Esophagus muscularis mucosa (tissue), 4 donors: ENCODE measurements at regions not wholly inside any gene's neighbourhood (a gene's known extent, or its start where the extent isn't known, plus 50 kb on each side); places are given as distances from the start of the nearest gene placed in this dataset.
"Not testable (repeated sequence)": the region's sequence is repeated elsewhere in the genome, so short reads cannot be mapped to it uniquely, and the experiment has no call there.

Experiments
- DNase-seq: peaks from one replicate; pipeline ENCODE4 v3.0.0-alpha.2; 2017; ENCODE audit errors: extremely low spot score
- H3K27ac ChIP-seq, 4 donors: fragments of 200-600 bp; sonication (generic); replicated peaks in 1 of 4; 1 replicate in 3 of 4; 2 replicates in 1 of 4; pipeline ENCODE4 v1.5.1; 2016 to 2019; ENCODE audit warnings: mild to moderate bottlenecking in 1 of 4
- H3K27me3 ChIP-seq, 4 donors: fragments of 200-600 bp; sonication (generic); one replicate each; pipeline versions ENCODE4 v1.5.1 to v1.6.0; 2016 to 2019
- H3K36me3 ChIP-seq, 4 donors: fragments of 200-600 bp; sonication (generic); one replicate each; pipeline ENCODE4 v1.5.1; 2016 to 2019
- H3K4me1 ChIP-seq, 4 donors: fragments of 200-600 bp; sonication (generic); one replicate each; pipeline ENCODE4 v1.5.1; 2016 to 2019
- H3K4me3 ChIP-seq, 4 donors: fragments of 200-600 bp; sonication (generic); 1 replicate in 2 of 4; 2 replicates in 2 of 4; pipeline ENCODE4 v1.5.1; 2016 to 2019; ENCODE audit warnings: mild to moderate bottlenecking in 4 of 4, moderate library complexity in 1 of 4
- H3K9me3 ChIP-seq, 4 donors: fragments of 200-600 bp; sonication (generic); 1 replicate in 3 of 4; 2 replicates in 1 of 4; pipeline ENCODE4 v1.5.1; 2016 to 2019
- CTCF ChIP-seq, 3 experiments: fragments of 200-600 bp in 2 of 3; fragments of 450-650 bp in 1 of 3; sonication (generic) in 2 of 3; IDR thresholded peaks; one replicate each; pipeline ENCODE4 v1.5.1; 2017 to 2019; ENCODE audit warnings: antibody characterized with exemption in 3 of 3, mild to moderate bottlenecking in 2 of 3, moderate library complexity in 1 of 3
- EP300 ChIP-seq: sonication (generic); formaldehyde crosslinking; IDR thresholded peaks from one replicate; pipeline ENCODE4 v1.6.1; 2017; ENCODE audit warnings: antibody characterized with exemption
- POLR2A ChIP-seq: fragments of 450-650 bp; IDR thresholded peaks from one replicate; pipeline ENCODE4 v1.6.1; 2017; ENCODE audit warnings: antibody characterized with exemption, moderate library complexity, mild to moderate bottlenecking, low read depth
- POLR2AphosphoS5 ChIP-seq, 2 donors: sonication (generic); formaldehyde crosslinking; IDR thresholded peaks; one replicate each; pipeline ENCODE4 v1.6.1; 2017; ENCODE audit warnings: antibody characterized with exemption in 2 of 2
- WGBS: methylation state at CpG from one replicate; pipeline ENCODE4 v1.1.5; 2018; 5-methylcytosine and 5-hydroxymethylcytosine counted together
- intact Hi-C: fragments of 100-400 bp; cut with DNase I; formaldehyde crosslinking; loops from one replicate; pipeline ENCODE4 v1.15.1; 2023

DNA sequence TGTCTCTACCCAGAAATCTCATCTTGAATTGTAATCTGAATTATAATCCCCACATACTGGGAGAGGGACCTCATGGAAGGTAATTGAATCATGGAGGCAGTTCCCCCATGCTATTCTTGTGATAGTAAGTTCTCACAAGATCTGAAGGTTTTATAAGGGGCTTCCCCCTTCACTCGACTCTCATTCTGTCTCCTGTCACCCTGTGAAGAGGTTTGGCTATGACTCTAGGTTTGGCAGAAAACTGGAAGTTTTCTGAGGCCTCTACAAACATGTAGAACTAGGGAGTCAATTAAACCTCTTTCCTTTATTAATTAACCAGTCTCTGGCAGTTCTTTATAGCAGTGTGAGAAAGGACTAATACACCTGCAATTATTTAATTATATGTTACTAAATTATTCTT lies 125.2 kb upstream of the TGFBR2 start:
- TF ChIP-seq POLR2A: no peak
- TF ChIP-seq EP300: no peak
- TF ChIP-seq POLR2AphosphoS5 (IDR thresholded peaks at IDR 0.05): no peak
- no peak for TF ChIP-seq CTCF (IDR thresholded peaks at IDR 0.05)
- no peaks in the 10 kb centered on the region for H3K27me3 ChIP-seq

GRCh38 chr3:30484229-30484628 lies 122.2 kb upstream of the TGFBR2 start:
- H3K36me3 ChIP-seq, H3K27me3 ChIP-seq, H3K4me3 ChIP-seq, intact Hi-C loops, H3K27ac ChIP-seq, H3K9me3 ChIP-seq, DNase-seq: not testable (repeated sequence)
- peaks cover 4 to 19% (median 9%) of the 10 kb centered on the region in 4 donors for H3K4me1 ChIP-seq
- WGBS: 82% methylated on average over 3 of the region's 3 CpGs

More for the DNA sequence above, 125.2 kb upstream of the TGFBR2 start:
- Histone ChIP-seq H3K4me3 (no peak overlapping the region), H3K9me3 (no peaks in the 10 kb centered on the region), H3K36me3 (no peaks in the 10 kb centered on the region), H3K4me1 (peaks cover 6 to 21% (median 16%) of the 10 kb centered on the region in 4 donors), H3K27ac (no peak overlapping the region)
- 80% methylated on average over 1 of the region's 1 CpG for WGBS
- intact Hi-C loops: no loop called here
- no peak for DNase-seq

DNA sequence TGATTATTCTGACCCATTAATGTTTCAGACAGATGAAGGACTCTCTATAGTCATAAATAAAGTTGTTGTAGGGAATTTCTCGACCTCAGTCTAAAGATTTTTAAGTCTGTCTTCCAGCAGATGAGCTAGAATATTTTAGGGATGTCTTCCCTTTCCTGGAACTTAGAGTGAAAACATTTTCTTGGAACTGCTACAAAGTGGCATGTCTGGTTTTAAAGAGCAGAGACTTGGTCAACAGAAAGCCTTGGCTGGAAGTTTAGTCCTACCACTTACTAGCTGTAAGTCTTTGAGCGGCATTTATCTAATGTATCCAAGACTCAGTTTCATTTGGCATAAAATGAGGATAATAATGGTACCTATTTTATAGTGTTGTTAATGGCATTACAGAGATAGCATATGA lies 120.0 kb upstream of the TGFBR2 start:
- no peak for DNase-seq
- intact Hi-C loops: no loop called here
- peak overlapping the region; percentile 2 to 37 (median 28) for H3K27ac ChIP-seq

DNA sequence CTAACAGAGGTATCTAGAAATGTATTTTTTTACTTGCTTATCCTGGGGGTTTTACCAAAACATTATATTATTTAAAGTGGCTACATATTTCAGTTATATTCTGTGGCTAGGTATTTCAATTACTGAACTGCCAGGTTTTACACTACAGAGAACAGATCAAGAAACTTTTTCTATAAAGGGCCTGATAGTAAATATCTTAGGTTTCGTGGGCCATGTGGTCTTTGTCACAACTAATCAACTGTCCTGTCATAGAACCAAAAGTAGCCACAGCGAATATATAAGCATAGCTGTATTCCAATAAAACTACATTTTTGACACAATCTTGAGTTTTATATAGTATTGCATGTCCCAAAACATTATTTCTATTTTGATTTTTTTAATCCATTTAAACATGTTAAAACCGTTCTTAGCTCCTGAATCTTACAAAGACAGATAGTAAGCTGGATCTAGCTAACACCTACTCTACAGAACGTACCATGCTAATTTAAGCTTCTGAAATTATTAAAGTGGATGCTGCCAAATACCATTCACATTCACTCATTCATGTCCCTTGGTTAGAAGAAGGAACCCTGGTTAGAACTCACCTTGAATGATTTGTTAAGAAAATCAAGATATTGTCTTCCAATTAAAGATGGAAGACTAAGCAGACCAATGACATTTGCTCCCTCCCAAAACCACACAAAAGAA lies 118.2 kb upstream of the TGFBR2 start:
- no peak overlapping the region for H3K27ac ChIP-seq
- H3K27me3 ChIP-seq: no peaks in the 10 kb centered on the region
- no peak for TF ChIP-seq CTCF (IDR thresholded peaks at IDR 0.05)
- TF ChIP-seq POLR2A: no peak
- no peak for TF ChIP-seq POLR2AphosphoS5 (IDR thresholded peaks at IDR 0.05)
- TF ChIP-seq EP300: no peak
- intact Hi-C loops: no loop called here
- 93% methylated on average over 4 of the region's 4 CpGs for WGBS
- peaks cover 1 to 26% (median 15%) of the 10 kb centered on the region in 4 donors for H3K4me1 ChIP-seq
- H3K36me3 ChIP-seq: no peaks in the 10 kb centered on the region
- H3K4me3 ChIP-seq: no peak overlapping the region
- H3K9me3 ChIP-seq: no peaks in the 10 kb centered on the region
- no peak for DNase-seq

More for the DNA sequence above, 120.0 kb upstream of the TGFBR2 start:
- no peaks in the 10 kb centered on the region for H3K36me3 ChIP-seq
- no peaks in the 10 kb centered on the region for H3K9me3 ChIP-seq
- peaks cover 0 to 11% (median 5%) of the 10 kb centered on the region in 4 donors for H3K4me1 ChIP-seq
- 67% methylated on average over 2 of the region's 2 CpGs for WGBS
- TF ChIP-seq POLR2AphosphoS5 (IDR thresholded peaks at IDR 0.05): no peak
- no peak for TF ChIP-seq EP300
- no peak for TF ChIP-seq POLR2A
- TF ChIP-seq CTCF (IDR thresholded peaks at IDR 0.05): no peak
- H3K4me3 ChIP-seq: no peak overlapping the region
- no peaks in the 10 kb centered on the region for H3K27me3 ChIP-seq

DNA sequence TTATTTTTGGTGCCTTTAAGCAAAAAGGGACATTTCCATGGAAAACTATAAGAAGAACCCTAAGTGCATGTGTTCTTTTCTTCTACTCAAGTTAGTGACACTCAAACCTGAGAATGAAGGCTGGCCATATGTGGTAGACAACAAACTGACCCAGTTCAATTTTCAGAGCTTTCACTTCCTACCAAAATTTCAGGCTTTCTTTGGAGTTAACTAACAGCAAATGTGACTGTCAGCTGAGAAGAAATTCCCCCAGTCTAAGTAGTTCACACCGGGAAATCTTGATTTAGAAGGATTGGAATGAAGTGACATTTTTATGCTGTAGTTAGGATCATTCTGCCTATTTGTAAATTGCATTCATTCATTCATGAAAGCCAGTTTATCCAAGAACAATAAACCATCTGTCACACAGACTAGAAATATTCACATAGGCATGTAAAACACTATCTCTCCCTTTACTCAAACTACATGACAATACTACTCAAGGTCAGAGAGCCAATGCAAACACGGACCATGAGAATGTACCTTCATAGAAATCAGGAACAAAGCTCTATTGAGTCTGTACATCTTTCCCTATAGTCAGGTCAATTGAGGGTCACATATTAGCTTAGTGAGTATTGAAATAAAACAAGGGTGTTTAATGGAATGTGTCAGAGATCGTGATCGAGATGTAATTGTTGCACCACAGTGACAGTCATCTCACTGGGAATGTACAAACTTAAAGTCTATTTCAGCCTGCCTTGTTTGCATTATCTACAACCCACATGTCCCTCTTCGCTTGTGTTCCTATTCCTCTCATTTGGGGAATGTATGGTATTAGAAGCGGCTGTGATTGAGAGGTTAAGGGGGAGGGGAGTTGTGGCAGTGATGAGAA lies 113.8 kb upstream of the TGFBR2 start:
- intact Hi-C loops: no loop called here
- no peaks in the 10 kb centered on the region for H3K9me3 ChIP-seq
- no peaks in the 10 kb centered on the region for H3K27me3 ChIP-seq
- H3K36me3 ChIP-seq: no peaks in the 10 kb centered on the region
- H3K27ac ChIP-seq: peak overlapping the region; percentile 81 to 87 (median 82)
- TF ChIP-seq CTCF (IDR thresholded peaks at IDR 0.05) (no peak), EP300 (no peak), POLR2A (no peak), POLR2AphosphoS5 (IDR thresholded peaks at IDR 0.05) (no peak)
- WGBS: 70% methylated on average over 6 of the region's 6 CpGs
- H3K4me1 ChIP-seq: peaks cover 23 to 57% (median 56%) of the 10 kb centered on the region in 4 donors
- DNase-seq: no peak
- no peak overlapping the region for H3K4me3 ChIP-seq
